ENCODE measurements at regions not wholly inside any gene's neighbourhood (a gene's known extent, or its start where the extent isn't known, plus 50 kb on each side); places are given as distances from the start of the nearest gene placed in this dataset.

DNA sequence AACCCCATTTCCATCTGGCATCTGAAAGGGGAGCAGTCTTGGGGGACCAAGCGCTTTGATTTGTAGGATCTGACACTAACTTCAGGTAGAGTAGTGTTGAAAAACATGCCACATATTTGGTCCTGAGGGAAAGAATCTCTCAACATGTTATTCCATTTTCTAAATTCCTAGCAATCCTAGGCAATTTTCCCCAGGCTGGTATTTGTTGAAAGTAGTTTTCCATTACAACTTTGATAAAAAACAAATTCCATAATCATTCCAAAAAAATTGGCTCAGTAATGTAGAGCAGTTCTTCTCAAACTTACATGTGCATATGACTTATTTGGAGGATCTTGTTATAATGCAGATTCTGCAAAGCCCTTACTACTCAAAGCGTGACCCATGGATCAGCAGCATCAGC is 477.9 kb downstream of the ACTL7B start:
- no peak for TF ChIP-seq POLR2AphosphoS5 (IDR thresholded peaks at IDR 0.05; ENCODE audit: low read depth)
- TF ChIP-seq, protein P1, sequence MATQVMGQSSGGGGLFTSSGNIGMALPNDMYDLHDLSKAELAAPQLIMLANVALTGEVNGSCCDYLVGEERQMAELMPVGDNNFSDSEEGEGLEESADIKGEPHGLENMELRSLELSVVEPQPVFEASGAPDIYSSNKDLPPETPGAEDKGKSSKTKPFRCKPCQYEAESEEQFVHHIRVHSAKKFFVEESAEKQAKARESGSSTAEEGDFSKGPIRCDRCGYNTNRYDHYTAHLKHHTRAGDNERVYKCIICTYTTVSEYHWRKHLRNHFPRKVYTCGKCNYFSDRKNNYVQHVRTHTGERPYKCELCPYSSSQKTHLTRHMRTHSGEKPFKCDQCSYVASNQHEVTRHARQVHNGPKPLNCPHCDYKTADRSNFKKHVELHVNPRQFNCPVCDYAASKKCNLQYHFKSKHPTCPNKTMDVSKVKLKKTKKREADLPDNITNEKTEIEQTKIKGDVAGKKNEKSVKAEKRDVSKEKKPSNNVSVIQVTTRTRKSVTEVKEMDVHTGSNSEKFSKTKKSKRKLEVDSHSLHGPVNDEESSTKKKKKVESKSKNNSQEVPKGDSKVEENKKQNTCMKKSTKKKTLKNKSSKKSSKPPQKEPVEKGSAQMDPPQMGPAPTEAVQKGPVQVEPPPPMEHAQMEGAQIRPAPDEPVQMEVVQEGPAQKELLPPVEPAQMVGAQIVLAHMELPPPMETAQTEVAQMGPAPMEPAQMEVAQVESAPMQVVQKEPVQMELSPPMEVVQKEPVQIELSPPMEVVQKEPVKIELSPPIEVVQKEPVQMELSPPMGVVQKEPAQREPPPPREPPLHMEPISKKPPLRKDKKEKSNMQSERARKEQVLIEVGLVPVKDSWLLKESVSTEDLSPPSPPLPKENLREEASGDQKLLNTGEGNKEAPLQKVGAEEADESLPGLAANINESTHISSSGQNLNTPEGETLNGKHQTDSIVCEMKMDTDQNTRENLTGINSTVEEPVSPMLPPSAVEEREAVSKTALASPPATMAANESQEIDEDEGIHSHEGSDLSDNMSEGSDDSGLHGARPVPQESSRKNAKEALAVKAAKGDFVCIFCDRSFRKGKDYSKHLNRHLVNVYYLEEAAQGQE (IDR thresholded peaks at IDR 0.05; ENCODE audit: unreplicated experiment): no peak
- TF ChIP-seq, protein P2, sequence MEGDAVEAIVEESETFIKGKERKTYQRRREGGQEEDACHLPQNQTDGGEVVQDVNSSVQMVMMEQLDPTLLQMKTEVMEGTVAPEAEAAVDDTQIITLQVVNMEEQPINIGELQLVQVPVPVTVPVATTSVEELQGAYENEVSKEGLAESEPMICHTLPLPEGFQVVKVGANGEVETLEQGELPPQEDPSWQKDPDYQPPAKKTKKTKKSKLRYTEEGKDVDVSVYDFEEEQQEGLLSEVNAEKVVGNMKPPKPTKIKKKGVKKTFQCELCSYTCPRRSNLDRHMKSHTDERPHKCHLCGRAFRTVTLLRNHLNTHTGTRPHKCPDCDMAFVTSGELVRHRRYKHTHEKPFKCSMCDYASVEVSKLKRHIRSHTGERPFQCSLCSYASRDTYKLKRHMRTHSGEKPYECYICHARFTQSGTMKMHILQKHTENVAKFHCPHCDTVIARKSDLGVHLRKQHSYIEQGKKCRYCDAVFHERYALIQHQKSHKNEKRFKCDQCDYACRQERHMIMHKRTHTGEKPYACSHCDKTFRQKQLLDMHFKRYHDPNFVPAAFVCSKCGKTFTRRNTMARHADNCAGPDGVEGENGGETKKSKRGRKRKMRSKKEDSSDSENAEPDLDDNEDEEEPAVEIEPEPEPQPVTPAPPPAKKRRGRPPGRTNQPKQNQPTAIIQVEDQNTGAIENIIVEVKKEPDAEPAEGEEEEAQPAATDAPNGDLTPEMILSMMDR (conservative IDR thresholded peaks at IDR 0.05; ENCODE audit: low read depth in 2 of 2): no peak
- no peak for TF ChIP-seq CREB1 (CRISPR knock-in tag; IDR thresholded peaks at IDR 0.05; ENCODE audit: low read depth)
- no peak for TF ChIP-seq EZH2phosphoT487 (IDR thresholded peaks at IDR 0.05; ENCODE audit: unreplicated experiment)
- no peak for TF ChIP-seq ZNF331 (CRISPR knock-in tag; IDR thresholded peaks at IDR 0.05; ENCODE audit: low read depth)
- no peak for TF ChIP-seq EZH2 (IDR thresholded peaks at IDR 0.05; ENCODE audit: low read depth, unreplicated experiment)
- TF ChIP-seq JUNB (IDR thresholded peaks at IDR 0.05; ENCODE audit: unreplicated experiment): no peak
- TF ChIP-seq, protein P3, sequence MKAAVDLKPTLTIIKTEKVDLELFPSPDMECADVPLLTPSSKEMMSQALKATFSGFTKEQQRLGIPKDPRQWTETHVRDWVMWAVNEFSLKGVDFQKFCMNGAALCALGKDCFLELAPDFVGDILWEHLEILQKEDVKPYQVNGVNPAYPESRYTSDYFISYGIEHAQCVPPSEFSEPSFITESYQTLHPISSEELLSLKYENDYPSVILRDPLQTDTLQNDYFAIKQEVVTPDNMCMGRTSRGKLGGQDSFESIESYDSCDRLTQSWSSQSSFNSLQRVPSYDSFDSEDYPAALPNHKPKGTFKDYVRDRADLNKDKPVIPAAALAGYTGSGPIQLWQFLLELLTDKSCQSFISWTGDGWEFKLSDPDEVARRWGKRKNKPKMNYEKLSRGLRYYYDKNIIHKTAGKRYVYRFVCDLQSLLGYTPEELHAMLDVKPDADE (IDR thresholded peaks at IDR 0.05): no peak
- TF ChIP-seq, protein P4, sequence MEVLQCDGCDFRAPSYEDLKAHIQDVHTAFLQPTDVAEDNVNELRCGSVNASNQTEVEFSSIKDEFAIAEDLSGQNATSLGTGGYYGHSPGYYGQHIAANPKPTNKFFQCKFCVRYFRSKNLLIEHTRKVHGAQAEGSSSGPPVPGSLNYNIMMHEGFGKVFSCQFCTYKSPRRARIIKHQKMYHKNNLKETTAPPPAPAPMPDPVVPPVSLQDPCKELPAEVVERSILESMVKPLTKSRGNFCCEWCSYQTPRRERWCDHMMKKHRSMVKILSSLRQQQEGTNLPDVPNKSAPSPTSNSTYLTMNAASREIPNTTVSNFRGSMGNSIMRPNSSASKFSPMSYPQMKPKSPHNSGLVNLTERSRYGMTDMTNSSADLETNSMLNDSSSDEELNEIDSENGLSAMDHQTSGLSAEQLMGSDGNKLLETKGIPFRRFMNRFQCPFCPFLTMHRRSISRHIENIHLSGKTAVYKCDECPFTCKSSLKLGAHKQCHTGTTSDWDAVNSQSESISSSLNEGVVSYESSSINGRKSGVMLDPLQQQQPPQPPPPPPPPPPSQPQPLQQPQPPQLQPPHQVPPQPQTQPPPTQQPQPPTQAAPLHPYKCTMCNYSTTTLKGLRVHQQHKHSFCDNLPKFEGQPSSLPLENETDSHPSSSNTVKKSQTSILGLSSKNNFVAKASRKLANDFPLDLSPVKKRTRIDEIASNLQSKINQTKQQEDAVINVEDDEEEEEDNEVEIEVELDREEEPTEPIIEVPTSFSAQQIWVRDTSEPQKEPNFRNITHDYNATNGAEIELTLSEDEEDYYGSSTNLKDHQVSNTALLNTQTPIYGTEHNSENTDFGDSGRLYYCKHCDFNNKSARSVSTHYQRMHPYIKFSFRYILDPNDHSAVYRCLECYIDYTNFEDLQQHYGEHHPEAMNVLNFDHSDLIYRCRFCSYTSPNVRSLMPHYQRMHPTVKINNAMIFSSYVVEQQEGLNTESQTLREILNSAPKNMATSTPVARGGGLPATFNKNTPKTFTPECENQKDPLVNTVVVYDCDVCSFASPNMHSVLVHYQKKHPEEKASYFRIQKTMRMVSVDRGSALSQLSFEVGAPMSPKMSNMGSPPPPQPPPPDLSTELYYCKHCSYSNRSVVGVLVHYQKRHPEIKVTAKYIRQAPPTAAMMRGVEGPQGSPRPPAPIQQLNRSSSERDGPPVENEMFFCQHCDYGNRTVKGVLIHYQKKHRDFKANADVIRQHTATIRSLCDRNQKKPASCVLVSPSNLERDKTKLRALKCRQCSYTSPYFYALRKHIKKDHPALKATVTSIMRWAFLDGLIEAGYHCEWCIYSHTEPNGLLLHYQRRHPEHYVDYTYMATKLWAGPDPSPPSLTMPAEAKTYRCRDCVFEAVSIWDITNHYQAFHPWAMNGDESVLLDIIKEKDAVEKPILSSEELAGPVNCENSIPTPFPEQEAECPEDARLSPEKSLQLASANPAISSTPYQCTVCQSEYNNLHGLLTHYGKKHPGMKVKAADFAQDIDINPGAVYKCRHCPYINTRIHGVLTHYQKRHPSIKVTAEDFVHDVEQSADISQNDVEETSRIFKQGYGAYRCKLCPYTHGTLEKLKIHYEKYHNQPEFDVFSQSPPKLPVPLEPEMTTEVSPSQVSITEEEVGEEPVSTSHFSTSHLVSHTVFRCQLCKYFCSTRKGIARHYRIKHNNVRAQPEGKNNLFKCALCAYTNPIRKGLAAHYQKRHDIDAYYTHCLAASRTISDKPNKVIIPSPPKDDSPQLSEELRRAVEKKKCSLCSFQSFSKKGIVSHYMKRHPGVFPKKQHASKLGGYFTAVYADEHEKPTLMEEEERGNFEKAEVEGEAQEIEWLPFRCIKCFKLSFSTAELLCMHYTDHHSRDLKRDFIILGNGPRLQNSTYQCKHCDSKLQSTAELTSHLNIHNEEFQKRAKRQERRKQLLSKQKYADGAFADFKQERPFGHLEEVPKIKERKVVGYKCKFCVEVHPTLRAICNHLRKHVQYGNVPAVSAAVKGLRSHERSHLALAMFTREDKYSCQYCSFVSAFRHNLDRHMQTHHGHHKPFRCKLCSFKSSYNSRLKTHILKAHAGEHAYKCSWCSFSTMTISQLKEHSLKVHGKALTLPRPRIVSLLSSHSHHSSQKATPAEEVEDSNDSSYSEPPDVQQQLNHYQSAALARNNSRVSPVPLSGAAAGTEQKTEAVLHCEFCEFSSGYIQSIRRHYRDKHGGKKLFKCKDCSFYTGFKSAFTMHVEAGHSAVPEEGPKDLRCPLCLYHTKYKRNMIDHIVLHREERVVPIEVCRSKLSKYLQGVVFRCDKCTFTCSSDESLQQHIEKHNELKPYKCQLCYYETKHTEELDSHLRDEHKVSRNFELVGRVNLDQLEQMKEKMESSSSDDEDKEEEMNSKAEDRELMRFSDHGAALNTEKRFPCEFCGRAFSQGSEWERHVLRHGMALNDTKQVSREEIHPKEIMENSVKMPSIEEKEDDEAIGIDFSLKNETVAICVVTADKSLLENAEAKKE (CRISPR knock-in tag; IDR thresholded peaks at IDR 0.05): no peak
- TF ChIP-seq NANOG (IDR thresholded peaks at IDR 0.05; ENCODE audit: borderline replicate concordance): no peak
- no peak for TF ChIP-seq STAT1 (IDR thresholded peaks at IDR 0.05; ENCODE audit: unreplicated experiment)

Data from GM23338 (cell line).